Epithelial cell of esophagus (primary cell): ENCODE measurements at regions not wholly inside any gene's neighbourhood (a gene's known extent, or its start where the extent isn't known, plus 50 kb on each side); places are given as distances from the start of the nearest gene placed in this dataset.
"Not testable (repeated sequence)": the region's sequence is repeated elsewhere in the genome, so short reads cannot be mapped to it uniquely, and the experiment has no call there.

Experiments used
- DNase-seq: peaks from one replicate; pipeline ENCODE4 v3.0.0; 2010; ENCODE audit warnings: low read depth
- H3K4me3 ChIP-seq: 2 replicates; pipeline ENCODE4 v1.5.1; 2011; ENCODE audit warnings: mild to moderate bottlenecking, low read length, control low read depth
- TF ChIP-seq, protein P1 (sequence below): IDR thresholded peaks from 2 replicates; pipeline ENCODE4 v1.5.1; 2011; ENCODE audit warnings: low read depth, mild to moderate bottlenecking, low read length, control low read depth, inconsistent platforms; ENCODE audit not compliant: insufficient read depth; ENCODE audit errors: missing control alignments

DNA sequence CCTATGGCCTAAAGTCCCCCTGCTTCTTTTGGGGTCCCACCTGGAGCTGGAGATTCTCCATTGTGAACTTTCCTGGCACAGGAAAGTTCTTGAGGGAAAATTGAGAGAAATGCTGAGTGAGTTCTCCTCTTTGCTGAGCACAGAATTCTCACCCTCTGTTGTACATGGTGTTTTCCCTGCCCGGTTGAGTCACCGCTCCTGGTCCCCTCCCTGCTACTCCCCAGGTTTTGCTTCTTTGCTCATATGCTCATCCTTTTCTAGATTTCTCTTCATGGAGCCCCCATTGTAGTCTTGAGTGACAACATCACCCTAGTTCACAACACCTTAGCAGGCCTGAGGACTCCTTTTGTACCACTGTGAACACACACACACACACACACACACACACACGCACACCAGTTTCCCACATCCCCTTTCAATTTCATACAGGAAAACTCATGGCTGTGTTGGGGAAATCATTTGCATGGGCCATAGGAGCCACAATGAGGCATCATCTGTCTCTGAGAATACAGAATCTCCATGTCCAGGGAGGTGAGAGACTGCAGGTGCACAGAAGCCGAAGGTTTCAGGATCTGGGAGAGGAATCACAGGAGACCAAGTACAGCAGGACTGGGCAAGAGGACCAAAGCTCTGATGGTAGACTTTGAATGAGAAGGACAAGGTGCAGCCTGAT lies 585.3 kb downstream of the GOLGA6L6 start:
- DNase-seq: no peak
- TF ChIP-seq, protein P1, sequence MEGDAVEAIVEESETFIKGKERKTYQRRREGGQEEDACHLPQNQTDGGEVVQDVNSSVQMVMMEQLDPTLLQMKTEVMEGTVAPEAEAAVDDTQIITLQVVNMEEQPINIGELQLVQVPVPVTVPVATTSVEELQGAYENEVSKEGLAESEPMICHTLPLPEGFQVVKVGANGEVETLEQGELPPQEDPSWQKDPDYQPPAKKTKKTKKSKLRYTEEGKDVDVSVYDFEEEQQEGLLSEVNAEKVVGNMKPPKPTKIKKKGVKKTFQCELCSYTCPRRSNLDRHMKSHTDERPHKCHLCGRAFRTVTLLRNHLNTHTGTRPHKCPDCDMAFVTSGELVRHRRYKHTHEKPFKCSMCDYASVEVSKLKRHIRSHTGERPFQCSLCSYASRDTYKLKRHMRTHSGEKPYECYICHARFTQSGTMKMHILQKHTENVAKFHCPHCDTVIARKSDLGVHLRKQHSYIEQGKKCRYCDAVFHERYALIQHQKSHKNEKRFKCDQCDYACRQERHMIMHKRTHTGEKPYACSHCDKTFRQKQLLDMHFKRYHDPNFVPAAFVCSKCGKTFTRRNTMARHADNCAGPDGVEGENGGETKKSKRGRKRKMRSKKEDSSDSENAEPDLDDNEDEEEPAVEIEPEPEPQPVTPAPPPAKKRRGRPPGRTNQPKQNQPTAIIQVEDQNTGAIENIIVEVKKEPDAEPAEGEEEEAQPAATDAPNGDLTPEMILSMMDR: no peak

DNA sequence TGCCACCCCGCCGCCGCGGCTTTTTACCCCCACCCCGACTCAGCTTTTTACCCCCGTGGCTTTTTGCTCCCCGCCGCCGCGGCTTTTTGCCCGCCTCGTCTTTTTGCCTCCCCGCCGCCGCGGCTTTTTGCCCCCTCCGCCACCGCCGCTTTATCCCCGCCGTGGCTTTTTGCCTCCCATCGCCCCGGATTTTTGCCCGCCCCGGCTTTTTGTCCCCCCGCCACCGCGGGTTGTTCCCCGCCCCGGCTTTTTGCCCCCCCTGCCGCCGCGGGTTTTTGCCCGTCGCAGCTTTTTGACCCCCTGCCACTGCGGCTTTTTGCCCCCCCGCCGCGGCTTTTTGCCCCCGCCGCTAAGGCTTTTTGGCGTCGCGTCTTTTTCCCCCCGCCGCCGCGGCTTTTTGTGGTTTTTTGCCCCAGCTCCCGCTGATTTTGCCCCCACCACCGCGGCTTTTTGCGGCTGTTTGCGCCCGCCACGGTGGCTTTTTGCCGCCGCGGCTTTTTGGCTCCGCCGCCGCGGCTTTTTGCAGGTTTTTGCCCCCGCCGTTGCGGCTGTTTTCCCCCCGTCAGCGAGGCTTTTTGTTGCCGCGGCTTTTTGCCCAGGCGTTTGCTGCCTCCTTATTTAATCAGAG lies 597.2 kb downstream of the GOLGA6L6 start:
- no peak for DNase-seq
- TF ChIP-seq, protein P1: no peak
- H3K4me3 ChIP-seq: no peak overlapping the region

More for the DNA sequence above, 585.3 kb downstream of the GOLGA6L6 start:
- no peak overlapping the region for H3K4me3 ChIP-seq

DNA sequence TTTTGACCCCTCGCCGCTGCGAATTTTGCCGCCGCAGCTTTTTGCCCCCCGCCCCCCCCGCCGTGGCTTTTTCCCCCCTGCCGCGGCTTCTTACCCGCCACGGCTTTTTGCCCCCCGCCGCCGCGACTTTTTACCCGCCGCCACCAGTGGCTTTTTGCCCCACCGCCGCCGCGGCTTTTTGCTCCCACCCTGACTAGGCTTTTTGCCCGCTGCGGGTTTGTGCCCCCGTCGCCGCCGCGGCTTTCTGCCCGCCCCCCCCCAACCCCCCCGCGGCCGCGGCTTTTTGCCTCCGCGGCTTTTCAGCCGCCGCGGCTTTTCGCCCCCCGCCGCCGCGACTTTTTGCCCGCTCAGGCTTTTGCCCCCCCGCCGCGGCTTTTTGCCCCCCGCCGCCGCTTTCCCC lies 598.1 kb downstream of the GOLGA6L6 start:
- TF ChIP-seq, protein P1: no peak
- no peak overlapping the region for H3K4me3 ChIP-seq
- DNase-seq: no peak

DNA sequence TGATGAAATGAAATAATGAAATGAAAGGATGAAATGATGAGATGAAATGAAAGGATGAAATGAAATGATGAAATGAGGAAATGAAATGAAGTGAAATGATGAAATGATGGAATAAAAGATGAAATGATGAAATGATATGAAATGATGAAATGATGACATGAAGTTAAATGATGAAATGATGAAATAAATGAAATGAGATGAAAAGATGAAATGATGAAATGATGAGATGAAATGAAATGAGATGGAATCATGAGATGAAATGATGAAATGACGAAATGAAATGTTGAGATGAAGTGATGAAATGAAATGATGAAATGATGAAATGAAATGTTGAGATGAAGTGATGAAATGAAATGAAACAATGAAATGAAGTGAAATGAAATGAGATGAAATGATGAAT lies 638.3 kb downstream of the GOLGA6L6 start:
- not testable (repeated sequence) for DNase-seq, H3K4me3 ChIP-seq

DNA sequence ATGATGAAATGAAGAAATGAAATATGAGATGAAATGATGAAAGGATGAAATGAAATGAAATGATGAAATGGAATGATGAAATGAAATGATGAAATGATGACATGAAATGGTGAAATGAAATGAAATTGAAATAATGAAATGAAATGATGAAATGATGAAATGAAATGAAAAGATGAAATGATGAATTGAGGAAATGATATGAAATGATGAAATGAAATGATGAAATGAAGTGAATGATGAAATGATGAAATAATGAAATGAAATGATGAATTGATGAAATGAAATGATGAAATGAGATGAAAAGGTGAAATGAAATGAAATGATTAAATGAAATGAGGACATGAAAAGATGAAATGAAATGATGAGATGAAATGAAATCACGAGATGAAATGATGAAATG lies 639.2 kb downstream of the GOLGA6L6 start:
- not testable (repeated sequence) for H3K4me3 ChIP-seq, DNase-seq

DNA sequence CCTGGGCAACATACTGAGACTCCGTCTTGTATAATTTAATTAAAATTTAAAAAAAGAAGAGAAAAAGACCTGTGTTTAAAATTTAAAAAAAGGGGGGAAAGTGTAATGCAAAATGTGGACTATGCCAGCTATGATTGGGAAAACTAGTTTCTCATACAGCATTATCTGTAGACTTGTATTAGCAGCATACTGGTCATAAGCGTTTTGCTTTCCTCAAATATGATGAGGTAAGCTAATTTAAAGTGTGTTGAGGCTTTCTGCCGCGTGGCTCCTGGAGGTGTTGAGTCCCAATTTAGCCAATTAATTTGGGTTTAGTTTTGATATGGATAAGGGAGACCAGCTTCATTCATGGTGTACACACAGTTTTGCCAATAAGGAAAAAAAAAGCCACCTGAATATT lies 640.2 kb downstream of the GOLGA6L6 start:
- not testable (repeated sequence) for H3K4me3 ChIP-seq, DNase-seq

DNA sequence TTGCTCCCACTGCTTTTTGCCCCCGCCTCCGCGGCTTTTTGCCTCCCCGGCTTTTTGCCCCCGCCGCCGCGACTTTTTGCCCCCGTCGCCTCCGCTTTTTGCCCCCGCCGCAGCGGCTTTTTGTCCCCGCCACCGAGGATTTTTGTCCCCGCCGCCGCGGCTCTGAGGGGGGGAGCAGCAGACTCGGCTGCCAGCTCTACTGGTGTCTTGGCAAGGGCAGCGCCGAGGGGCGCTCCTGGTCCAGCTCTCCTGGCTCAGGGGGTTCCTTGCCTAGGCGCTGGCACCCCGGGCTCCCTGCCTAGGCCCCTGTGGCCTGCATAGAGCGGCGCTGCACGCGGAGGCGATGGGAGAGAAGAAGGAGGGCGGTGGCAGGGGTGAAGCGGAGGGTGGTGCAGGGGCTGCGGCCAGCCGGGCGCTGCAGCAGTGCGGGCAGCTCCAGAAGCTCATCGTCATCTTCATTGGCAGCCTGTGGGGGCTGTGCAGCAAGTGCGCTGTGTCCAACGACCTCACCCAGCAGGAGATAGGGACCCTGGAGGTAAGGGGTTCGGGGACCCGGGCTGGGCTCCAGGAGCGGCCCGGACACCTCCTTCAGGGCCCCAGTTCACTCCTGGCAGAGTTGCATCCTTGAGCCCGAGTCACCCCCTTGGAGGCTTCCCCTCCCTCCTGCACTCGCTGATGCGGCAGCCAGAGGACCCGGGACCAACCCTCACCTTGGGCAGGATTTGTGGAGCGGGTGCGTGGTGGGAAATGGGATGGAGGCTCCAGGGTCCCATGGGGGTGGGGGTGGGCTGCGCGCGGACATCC lies 642.4 kb downstream of the GOLGA6L6 start:
- DNase-seq: no peak
- TF ChIP-seq, protein P1: no peak
- no peak overlapping the region for H3K4me3 ChIP-seq

DNA sequence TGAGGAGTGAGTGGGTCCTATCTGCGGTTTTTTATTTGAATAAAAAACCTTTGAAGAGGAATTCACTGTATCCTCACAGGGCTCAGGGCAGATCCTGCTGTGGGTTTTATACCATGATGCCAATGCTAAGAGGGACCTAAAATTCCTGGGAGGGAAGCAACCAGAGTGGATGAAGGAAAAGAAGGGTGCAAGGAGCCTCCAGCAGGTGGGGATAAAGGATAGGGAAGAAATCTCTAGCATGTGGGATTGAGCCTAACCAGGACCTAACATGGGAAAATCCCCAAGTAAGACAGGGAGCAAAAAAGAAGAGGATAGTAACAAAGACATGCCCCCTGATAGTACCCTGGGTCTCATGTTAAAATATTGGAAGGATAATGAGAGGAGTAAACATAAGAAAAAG lies 652.8 kb downstream of the GOLGA6L6 start:
- not testable (repeated sequence) for H3K4me3 ChIP-seq, DNase-seq

DNA sequence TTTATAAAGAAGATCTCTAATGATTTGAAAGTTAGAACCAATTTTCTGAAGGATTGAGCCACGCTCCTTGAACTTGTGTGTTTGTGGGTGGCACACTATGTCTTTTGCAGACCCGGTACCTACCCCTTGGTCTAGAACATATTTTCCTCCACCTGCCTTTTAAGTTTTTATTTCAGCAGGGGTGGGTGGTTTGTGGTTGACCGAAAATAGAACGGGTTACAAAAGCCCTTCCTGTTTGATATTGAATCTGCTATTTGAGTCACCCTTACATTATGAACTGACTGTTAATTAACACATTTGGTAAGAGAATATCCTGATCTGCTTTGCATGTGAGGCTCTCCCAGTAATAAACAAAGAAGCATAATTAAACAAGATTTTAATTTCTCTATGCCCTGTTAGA lies 697.5 kb downstream of the GOLGA6L6 start:
- DNase-seq, H3K4me3 ChIP-seq: not testable (repeated sequence)
